ENCODE measurements at regions not wholly inside any gene's neighbourhood (a gene's known extent, or its start where the extent isn't known, plus 50 kb on each side); places are given as distances from the start of the nearest gene placed in this dataset.

GRCh38 chr4:77375866-77376607, 219.0 kb downstream of the CCNG2 start:
- DNase-seq = no peak

DNA sequence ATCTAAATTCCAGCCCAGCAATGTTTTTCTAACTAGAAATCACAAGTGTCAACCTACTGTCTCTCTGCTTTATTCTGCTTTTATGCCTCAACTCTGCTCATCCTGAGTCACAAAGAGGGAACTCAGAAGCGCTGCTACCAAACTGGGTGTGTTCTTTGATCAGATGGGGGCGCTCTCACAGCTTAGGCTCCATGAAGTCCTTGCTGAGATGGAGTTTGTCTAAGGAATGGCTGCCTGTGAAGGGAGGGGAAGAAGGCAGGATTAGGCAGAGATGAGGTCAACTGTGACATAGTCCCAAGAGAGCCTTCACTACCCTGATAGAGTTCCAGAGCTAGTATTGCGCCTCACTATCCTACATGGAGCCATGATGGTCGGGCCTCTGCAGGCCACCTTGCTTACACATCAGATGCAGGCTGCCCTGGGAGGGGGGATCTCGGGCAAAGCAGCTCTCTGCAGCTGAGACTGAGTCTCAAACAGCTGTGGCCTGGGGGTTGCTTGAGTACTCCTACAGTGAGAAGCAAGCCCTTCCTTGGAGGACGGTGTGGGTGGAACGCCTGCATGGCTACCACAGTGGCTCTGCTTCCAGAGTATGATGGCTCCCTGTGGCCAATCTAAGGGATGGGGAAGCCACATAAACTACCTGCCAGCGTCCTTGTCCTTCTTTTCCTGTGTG, 219.9 kb downstream of the CCNG2 start:
- no peak for DNase-seq

GRCh38 chr4:77384094-77384493, 221.5 kb upstream of the CXCL13 start:
- DNase-seq = no peak

GRCh38 chr4:77385124-77385969, 220.3 kb upstream of the CXCL13 start:
- peak; percentile 59 for DNase-seq

GRCh38 chr4:77393996-77394395, 211.6 kb upstream of the CXCL13 start:
- no peak for DNase-seq

- no peak for DNase-seq
These were observed 210.1 kb upstream of the CXCL13 start for GRCh38 chr4:77395481-77395880.

GRCh38 chr4:77398256-77398655, 207.4 kb upstream of the CXCL13 start:
- no peak for DNase-seq

DNA sequence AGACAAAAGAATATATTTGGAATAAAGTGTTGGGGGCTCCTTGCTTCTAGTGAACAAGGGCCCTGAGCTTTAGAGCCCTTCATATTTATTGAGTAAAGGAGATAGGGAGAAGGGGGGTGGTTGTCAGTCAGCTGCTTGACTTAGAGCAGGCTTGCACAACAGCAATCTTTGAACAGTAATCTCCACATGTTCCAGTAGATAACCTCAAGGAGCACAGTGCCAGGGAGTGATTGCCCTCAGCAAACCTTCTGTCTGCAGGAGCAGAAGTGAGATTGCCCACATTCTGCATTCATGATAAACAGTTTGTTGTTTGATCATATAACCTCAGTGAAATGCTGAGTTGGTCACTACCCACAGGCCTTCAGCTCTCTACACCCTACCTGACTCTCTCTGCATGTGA, 205.8 kb upstream of the CXCL13 start:
- no peak for DNase-seq

DNA sequence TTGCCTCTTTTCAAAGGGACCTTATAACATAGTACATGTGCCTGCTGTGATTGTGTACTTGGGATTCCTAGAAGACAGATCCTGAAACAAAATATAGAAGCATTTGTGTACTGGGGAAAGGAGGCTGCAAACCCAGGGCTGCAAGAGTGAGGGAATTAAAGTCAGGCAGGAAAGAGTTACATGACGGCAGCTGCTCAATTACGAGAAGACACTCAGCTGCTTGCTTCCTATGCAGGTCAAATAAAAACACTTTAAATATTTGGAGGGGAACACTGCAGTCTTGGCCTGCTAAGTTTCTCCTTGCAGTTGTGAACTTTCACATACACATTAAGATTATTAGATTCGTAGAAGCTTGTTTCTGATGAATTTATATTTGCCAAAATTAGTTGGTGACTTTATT, 191.9 kb upstream of the CXCL13 start:
- no peak for DNase-seq

DNA sequence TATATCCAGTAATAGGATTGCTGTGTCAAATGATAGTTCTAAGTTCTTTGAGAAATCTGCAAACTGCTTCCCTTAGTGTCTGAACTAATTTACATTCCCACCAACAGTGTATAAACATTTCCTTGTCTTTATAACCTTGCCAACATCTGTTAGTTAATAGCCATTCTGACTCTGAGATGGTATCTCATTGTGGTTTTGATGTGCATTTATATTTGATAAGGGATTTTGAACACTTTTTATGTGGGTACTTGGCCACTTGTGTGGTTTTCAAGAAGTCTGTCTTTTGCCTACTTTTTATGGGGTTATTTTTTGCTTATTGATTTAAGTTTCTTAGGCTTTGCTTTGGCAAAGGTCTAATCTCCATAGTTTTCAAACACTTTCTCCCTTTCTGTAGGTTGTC, 189.9 kb upstream of the CXCL13 start:
- DNase-seq = no peak

DNA sequence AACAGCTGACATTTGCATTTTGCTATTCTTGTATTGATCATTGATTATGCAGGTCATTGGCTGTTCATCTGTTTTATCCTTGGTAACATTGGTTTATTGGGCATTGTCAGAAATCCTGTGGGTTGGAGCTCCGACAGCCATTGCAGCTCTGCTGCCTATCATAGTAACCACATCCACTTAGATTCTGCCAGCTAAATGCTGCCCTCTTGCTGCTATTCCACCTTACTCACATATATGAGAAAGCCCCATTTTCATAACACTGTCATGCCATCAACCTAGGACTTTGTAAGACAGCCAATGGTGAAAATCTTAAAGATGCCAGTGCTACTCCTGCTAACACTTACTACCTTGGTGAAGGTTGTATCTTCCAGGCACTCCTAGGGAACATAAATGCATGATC, 187.3 kb upstream of the CXCL13 start:
- DNase-seq = peak; percentile 11

DNA sequence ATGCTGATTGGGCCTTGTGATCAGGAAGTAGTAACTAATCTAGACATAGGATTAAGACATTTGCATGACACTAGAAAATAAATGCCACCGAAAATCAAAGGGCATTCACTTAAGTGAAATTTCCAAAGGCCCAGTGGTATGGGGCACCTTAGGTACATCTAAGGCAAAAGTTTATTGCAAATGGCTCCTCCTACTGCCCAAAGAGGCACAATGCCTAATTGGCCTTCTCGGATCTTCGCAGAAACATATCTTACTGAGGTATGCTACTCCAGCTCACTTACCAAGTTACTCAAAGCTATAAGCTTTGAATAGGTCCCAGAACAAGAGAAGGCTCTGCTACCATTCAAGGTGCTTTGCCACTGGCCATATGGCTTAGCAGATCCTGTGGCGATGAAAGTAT, 174.8 kb upstream of the CXCL13 start:
- DNase-seq = no peak

DNA sequence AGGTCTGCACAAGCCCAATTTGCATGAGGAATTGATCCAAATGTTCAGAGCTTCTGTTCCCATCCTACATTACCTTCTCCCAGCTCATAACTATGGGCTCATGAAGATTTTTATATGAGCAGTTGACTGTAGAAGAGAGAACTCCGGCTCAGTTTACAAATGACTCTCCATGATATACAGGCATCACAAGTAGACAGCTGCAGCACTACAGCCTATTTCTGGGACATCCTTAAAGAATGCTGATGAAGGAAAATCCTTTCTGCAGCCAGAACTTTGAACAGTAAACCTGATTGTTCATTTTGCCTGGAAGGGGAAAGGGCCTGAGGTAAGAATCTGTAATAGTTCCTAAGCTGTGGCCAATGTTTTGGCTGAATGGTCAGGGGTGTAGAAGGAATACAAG, 174.1 kb upstream of the CXCL13 start:
- DNase-seq = no peak

DNA sequence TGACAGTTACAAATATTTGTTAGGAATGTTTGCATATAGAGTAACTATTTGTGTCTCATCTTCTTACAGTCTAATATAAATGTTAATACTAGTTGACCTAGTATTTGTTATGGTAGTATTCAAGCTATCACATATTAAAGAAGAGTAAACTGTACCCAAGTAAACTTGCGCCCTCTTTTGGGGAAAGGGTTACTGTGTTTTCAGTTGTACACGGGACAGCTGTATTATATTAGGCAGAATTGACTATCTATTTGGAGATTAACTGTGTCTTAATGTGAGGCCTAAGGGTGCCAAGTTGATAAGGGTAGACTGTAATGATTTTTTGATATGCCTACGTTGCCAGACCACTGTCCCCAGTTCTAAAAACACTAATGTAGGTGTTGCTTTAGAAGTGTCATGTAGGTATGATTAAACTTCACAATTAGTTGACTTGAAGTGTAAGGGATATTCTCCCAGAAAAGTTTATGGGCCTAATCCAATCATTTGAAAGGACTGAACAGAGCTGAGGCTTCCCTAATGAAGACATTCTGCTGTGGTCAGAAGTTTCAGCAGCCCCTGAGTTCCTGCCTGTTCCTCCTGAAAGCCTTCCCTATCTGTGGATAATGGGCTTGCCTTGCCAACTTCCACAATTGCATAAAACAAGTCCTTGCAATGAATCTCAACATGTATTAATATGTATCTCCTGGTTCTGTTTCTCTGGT, 172.8 kb upstream of the CXCL13 start:
- DNase-seq = peak; percentile 19

- peak; percentile 68 for DNase-seq
These were observed 172.2 kb upstream of the CXCL13 start for GRCh38 chr4:77433418-77433733.

DNA sequence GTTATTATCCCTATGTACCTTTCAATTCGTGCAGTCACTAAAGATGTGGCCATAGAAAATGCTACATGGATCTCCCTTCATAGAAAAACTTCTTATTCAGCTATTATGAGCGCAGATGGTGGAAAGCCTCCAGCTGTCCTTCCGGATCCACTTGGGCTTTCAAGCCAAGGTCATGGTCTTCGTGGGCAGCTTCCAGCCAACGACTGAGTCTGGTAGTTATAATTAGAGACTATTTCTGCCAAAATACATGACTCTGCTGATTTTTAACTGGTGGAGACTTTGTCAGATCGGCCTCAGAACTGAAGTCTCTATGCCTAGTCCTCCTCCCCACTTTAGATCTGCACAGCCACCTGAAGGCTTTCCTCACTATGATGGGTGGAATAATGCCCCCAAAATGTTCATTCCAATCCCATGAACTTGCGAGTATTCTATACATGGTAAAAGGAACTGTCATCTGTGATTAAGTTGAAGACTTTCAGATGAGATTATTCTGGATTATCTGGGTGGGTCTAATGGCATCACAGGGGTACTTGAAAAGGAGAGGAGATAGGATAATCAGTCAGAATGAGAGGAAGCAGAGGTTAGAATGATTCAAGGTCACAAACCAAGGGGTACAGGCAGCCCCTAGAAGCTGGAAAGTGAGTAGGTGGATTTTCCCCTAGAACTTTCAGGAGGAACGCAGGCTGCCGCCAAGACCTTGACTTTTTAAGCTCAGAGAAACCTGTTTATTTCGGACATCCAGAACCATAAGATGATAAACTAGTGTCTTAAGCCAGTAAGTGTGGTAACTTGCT, 171.1 kb upstream of the CXCL13 start:
- no peak for DNase-seq

GRCh38 chr4:77437079-77437478, 168.5 kb upstream of the CXCL13 start:
- no peak for DNase-seq

DNA sequence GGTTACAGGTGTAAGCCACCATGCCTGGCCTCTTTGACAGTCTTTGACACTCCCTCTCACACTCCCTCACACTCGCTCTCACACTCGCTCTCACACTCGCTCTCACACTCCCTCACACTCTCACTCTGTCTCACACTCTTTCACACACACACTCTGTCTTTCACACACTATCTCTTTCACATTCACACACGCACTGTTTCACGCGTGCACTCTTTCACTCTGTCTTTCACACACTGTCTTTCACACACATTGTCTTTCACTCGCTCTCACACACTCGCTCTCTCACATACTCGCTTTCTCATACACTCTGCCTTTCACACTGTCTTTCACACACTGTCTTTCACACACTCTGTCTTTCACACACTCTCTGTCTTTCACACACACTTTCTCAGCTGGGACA, 167.1 kb upstream of the CXCL13 start:
- no peak for DNase-seq

DNA sequence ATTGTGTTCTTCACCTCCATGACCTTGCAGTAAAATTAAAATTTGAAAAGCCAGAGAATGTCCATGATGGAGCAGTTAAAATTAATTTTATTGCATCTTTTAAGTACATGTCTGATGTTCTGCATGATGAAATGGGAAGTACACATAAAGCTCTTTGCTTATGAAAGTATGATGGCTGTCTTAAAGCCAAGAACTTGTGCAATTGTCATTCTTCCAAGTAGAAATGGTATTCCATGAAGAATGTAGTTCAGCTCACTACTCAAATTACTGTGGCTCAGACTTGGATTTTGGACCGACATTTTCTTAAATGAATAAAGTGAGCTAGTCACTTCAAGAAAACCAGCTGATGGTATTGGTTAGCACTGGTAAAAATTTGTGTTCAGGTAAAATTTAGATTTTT, 161.7 kb upstream of the CXCL13 start:
- no peak for DNase-seq

- DNase-seq = no peak
These were observed 159.8 kb upstream of the CXCL13 start for GRCh38 chr4:77445823-77446222.

DNA sequence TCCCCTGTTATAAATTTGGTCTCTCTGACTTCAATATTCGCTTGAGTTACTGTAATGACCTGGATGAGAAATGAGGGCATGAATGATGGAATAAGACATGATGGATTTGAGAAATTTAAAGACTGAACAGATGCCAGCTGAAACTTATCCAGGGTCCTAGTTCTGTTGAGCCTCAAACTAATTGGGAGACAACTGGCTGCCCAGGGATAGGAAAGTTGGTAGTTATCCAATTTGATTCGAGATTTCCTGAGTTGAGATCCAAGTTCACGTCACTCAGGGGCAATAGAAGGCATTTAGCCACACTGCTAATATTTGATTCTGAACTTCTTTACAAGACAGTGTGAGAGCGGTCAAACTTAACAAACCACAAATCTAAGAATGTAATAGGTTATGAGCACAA, 159.0 kb upstream of the CXCL13 start:
- DNase-seq = no peak

DNA sequence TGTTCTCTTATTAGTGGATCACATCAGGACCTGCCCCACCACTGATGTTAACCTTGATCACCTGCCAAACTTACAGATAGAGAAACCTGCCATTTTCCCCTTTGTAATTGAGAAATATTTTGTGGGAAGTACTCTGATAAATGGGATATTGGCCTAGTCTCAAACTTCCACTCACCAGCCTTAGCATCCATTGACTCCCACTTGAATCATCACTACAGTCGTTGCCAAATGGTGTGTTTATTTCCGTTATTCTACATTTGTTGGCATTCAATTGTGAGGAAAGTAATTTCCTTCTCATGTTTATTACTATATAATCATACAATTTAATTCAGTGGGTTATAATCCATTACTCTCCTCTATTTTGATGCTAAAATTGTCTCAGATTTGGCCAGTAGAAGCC, 156.4 kb upstream of the CXCL13 start:
- DNase-seq = no peak

GRCh38 chr4:77450006-77450405, 155.6 kb upstream of the CXCL13 start:
- no peak for DNase-seq
